H9 (cell line): ENCODE measurements at regions not wholly inside any gene's neighbourhood (a gene's known extent, or its start where the extent isn't known, plus 50 kb on each side); places are given as distances from the start of the nearest gene placed in this dataset.

Experiments
- DNase-seq: peaks from one replicate; pipeline ENCODE4 v3.0.0-alpha.2; 2017
- H2AFZ ChIP-seq: one replicate; pipeline ENCODE4 v1.6.1; 2013; ENCODE audit warnings: mild to moderate bottlenecking, low read length, control low read depth, moderate library complexity
- H2AK5ac ChIP-seq: 2 replicates; pipeline ENCODE4 v1.6.1; 2013; ENCODE audit warnings: low read length, control low read depth, mixed read lengths; ENCODE audit not compliant: insufficient read length
- H2BK120ac ChIP-seq: one replicate; pipeline ENCODE4 v1.6.1; 2013; ENCODE audit warnings: low read depth, mild to moderate bottlenecking, low read length, control low read depth, inconsistent platforms; ENCODE audit not compliant: poor library complexity, severe bottlenecking
- H2BK12ac ChIP-seq: 2 replicates; pipeline ENCODE4 v1.6.1; 2013; ENCODE audit warnings: low read length, control low read depth, mixed read lengths, low read depth; ENCODE audit not compliant: insufficient read length
- H2BK15ac ChIP-seq: 2 replicates; pipeline ENCODE4 v1.6.1; 2013; ENCODE audit warnings: low read depth, low read length, control low read depth
- H2BK20ac ChIP-seq: one replicate; pipeline ENCODE4 v1.6.1; 2013; ENCODE audit warnings: low read depth, mild to moderate bottlenecking, low read length, control low read depth, inconsistent platforms; ENCODE audit not compliant: poor library complexity, severe bottlenecking
- H2BK5ac ChIP-seq: 2 replicates; pipeline ENCODE4 v1.6.1; 2013; ENCODE audit warnings: low read length, control low read depth, mixed read lengths; ENCODE audit not compliant: insufficient read length
- H3K14ac ChIP-seq: 2 replicates; pipeline ENCODE4 v1.6.1; 2013; ENCODE audit warnings: low read length, control low read depth; ENCODE audit not compliant: insufficient read depth
- H3K18ac ChIP-seq: 2 replicates; pipeline ENCODE4 v1.6.1; 2013; ENCODE audit warnings: low read depth, mild to moderate bottlenecking, mixed read lengths, low read length, control low read depth; ENCODE audit not compliant: insufficient read length
- H3K23ac ChIP-seq: 2 replicates; pipeline ENCODE4 v1.6.1; 2013; ENCODE audit warnings: low read length, control low read depth, mixed read lengths, low read depth; ENCODE audit not compliant: insufficient read length
- H3K23me2 ChIP-seq: 2 replicates; pipeline ENCODE4 v1.6.1; 2013; ENCODE audit warnings: low read depth, mild to moderate bottlenecking, mixed read lengths, low read length, control low read depth; ENCODE audit not compliant: insufficient read length, poor library complexity, severe bottlenecking
- H3K27ac ChIP-seq: 2 replicates; pipeline ENCODE4 v1.5.1; 2013; ENCODE audit warnings: low read length, control low read depth, mixed read lengths, low read depth; ENCODE audit not compliant: insufficient read length
- H3K27me3 ChIP-seq: 2 replicates; pipeline ENCODE4 v1.6.1; 2013; ENCODE audit warnings: low read length, control low read depth, inconsistent platforms; ENCODE audit not compliant: insufficient read depth
- H3K4ac ChIP-seq: 2 replicates; pipeline ENCODE4 v1.6.1; 2013; ENCODE audit warnings: low read depth, mild to moderate bottlenecking, control low read depth, inconsistent platforms, low read length, moderate library complexity
- H3K4me1 ChIP-seq: 2 replicates; pipeline ENCODE4 v1.6.1; 2013; ENCODE audit warnings: low read length, control low read depth, inconsistent platforms; ENCODE audit not compliant: insufficient read depth
- H3K4me2 ChIP-seq: 2 replicates; pipeline ENCODE4 v1.6.1; 2013; ENCODE audit warnings: low read length, control low read depth, mixed read lengths; ENCODE audit not compliant: insufficient read length, insufficient read depth
- H3K56ac ChIP-seq: 2 replicates; pipeline ENCODE4 v1.6.1; 2013; ENCODE audit warnings: low read depth, mild to moderate bottlenecking, mixed read lengths, low read length, control low read depth; ENCODE audit not compliant: insufficient read length
- H3K79me1 ChIP-seq: 2 replicates; pipeline ENCODE4 v1.6.1; 2013; ENCODE audit warnings: low read depth, mild to moderate bottlenecking, moderate library complexity, low read length, control low read depth, inconsistent platforms; ENCODE audit not compliant: insufficient read depth, poor library complexity, severe bottlenecking
- H3K79me2 ChIP-seq: 2 replicates; pipeline ENCODE4 v1.6.1; 2013; ENCODE audit warnings: low read length, control low read depth, inconsistent platforms; ENCODE audit not compliant: insufficient read depth
- H3K9ac ChIP-seq: 2 replicates; pipeline ENCODE4 v1.6.1; 2013; ENCODE audit warnings: low read length, control low read depth, mixed read lengths; ENCODE audit not compliant: insufficient read length; ENCODE audit errors: extremely low read depth
- H3K9me3 ChIP-seq: one replicate; pipeline ENCODE4 v1.6.1; 2013; ENCODE audit warnings: low read depth, low read length, inconsistent platforms; ENCODE audit not compliant: control insufficient read depth
- H3T11ph ChIP-seq: one replicate; pipeline ENCODE4 v1.6.1; 2013; ENCODE audit warnings: mild to moderate bottlenecking, low read length, control low read depth, inconsistent platforms
- H4K20me1 ChIP-seq: one replicate; pipeline ENCODE4 v1.6.1; 2013; ENCODE audit not compliant: control insufficient read depth, insufficient read length, insufficient read depth
- H4K5ac ChIP-seq: 2 replicates; pipeline ENCODE4 v1.6.1; 2013; ENCODE audit warnings: low read depth, mild to moderate bottlenecking, mixed read lengths, low read length, control low read depth; ENCODE audit not compliant: insufficient read length
- H4K8ac ChIP-seq: replicated peaks from 2 replicates; pipeline ENCODE4 v1.6.1; 2013; ENCODE audit warnings: low read length, control low read depth, mixed read lengths, low read depth; ENCODE audit not compliant: insufficient read length
- H4K91ac ChIP-seq: 2 replicates; pipeline ENCODE4 v1.6.1; 2013; ENCODE audit warnings: low read depth, mild to moderate bottlenecking, moderate library complexity, mixed read lengths, low read length, control low read depth; ENCODE audit not compliant: insufficient read length
- H3K27ac Mint-ChIP-seq, 3 experiments: 2 replicates in 2 of 3; 3 replicates in 1 of 3; pipeline ENCODE4 v1.8.0; 2020 to 2021; ENCODE audit warnings: mixed read lengths in 3 of 3, mild to moderate bottlenecking in 1 of 3, moderate library complexity in 1 of 3
- H3K27me3 Mint-ChIP-seq: 2 replicates; pipeline ENCODE4 v1.8.0; 2021; ENCODE audit warnings: low read depth, mild to moderate bottlenecking, moderate library complexity, mixed read lengths
- H3K36me3 Mint-ChIP-seq, 3 experiments: 2 replicates in 2 of 3; 3 replicates in 1 of 3; pipeline ENCODE4 v1.8.0; 2020 to 2021; ENCODE audit warnings: low read depth in 3 of 3, mixed read lengths in 3 of 3; ENCODE audit not compliant: insufficient read depth in 1 of 3
- H3K4me1 Mint-ChIP-seq, 2 experiments: 2 replicates each; pipeline ENCODE4 v1.8.0; 2020; ENCODE audit warnings: mixed read lengths in 2 of 2
- H3K4me3 Mint-ChIP-seq, 2 experiments: 2 replicates in 1 of 2; 3 replicates in 1 of 2; pipeline ENCODE4 v1.8.0; 2020 to 2021; ENCODE audit warnings: mild to moderate bottlenecking in 2 of 2, mixed read lengths in 2 of 2, moderate library complexity in 1 of 2
- H3K9me3 Mint-ChIP-seq, 2 experiments: 2 replicates in 1 of 2; 3 replicates in 1 of 2; pipeline ENCODE4 v1.8.0; 2020; ENCODE audit warnings: mild to moderate bottlenecking in 2 of 2, mixed read lengths in 2 of 2, moderate library complexity in 1 of 2
- WGBS: extraction: QIAGEN DNeasy Blood & Tissue Kit; methylation state at CpG from one replicate; pipeline ENCODE4 v1.1.7; 2013; ENCODE audit warnings: missing lambda C conversion rate, low lambda C conversion rate, mixed read lengths; ENCODE audit not compliant: insufficient read length; ENCODE audit errors: extremely low coverage; 5-methylcytosine and 5-hydroxymethylcytosine counted together
- TF ChIP-seq, protein P1 (sequence below): fragments of 200-600 bp; sonication (generic); conservative IDR thresholded peaks from 3 replicates; pipeline ENCODE4 v1.8.0; 2021; ENCODE audit warnings: antibody characterized with exemption, mild to moderate bottlenecking

DNA sequence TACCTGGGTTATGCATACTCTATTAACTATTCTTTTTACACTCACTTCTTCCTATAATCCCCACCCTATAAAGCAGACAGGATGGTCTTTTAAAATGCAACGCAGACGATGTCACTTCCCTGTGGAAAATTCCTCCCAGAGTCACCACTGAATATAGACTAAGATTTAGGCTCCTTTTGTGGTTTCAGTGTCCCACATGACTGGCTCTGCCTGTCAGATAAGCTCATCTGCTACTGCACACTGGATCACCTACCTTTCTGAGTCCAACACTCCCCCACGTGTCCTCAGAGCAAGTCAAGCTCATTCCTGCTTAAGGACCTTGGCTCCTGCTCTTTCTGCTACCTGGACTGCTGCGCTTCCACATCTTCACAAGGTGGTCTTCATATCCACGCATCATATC, 73.0 kb upstream of the SIPA1L2 start:
- Histone ChIP-seq H3K27ac (no peak overlapping the region), H3T11ph (no peak overlapping the region), H4K8ac (no peak overlapping the region), H3K23me2 (no peaks in the 10 kb centered on the region), H3K9ac (no peak overlapping the region), H3K4ac (no peak overlapping the region), H3K56ac (no peak overlapping the region), H3K14ac (no peak overlapping the region), H2BK15ac (no peak overlapping the region), H2BK120ac (no peak overlapping the region), H2BK20ac (no peak overlapping the region), H2BK12ac (no peak overlapping the region), H2AFZ (no peak overlapping the region), H3K79me2 (no peaks in the 10 kb centered on the region), H4K5ac (no peak overlapping the region), H3K27me3 (no peaks in the 10 kb centered on the region), H3K4me1 (no peaks in the 10 kb centered on the region), H3K4me2 (no peak overlapping the region), H2BK5ac (no peak overlapping the region), H4K91ac (no peak overlapping the region), H3K23ac (no peak overlapping the region), H3K79me1 (no peaks in the 10 kb centered on the region), H4K20me1 (no peaks in the 10 kb centered on the region), H2AK5ac (no peak overlapping the region), H3K9me3 (no peaks in the 10 kb centered on the region), H3K18ac (no peak overlapping the region)
- no peaks in the 10 kb centered on the region for H3K36me3 Mint-ChIP-seq
- peaks cover 2% of the 10 kb centered on the region in 2 experiments; a peak in 2 of 4 replicates for H3K4me1 Mint-ChIP-seq
- H3K27ac Mint-ChIP-seq: no peak overlapping the region
- TF ChIP-seq, protein P1, sequence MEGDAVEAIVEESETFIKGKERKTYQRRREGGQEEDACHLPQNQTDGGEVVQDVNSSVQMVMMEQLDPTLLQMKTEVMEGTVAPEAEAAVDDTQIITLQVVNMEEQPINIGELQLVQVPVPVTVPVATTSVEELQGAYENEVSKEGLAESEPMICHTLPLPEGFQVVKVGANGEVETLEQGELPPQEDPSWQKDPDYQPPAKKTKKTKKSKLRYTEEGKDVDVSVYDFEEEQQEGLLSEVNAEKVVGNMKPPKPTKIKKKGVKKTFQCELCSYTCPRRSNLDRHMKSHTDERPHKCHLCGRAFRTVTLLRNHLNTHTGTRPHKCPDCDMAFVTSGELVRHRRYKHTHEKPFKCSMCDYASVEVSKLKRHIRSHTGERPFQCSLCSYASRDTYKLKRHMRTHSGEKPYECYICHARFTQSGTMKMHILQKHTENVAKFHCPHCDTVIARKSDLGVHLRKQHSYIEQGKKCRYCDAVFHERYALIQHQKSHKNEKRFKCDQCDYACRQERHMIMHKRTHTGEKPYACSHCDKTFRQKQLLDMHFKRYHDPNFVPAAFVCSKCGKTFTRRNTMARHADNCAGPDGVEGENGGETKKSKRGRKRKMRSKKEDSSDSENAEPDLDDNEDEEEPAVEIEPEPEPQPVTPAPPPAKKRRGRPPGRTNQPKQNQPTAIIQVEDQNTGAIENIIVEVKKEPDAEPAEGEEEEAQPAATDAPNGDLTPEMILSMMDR: no peak
- no peaks in the 10 kb centered on the region; the same call in 1 of the 2 replicates for H3K27me3 Mint-ChIP-seq
- H3K4me3 Mint-ChIP-seq: no peak overlapping the region
- DNase-seq: no peak
- no CpG with 5 or more reads among the region's 5 CpGs for WGBS
- H3K9me3 Mint-ChIP-seq: peaks cover 0 to 5% of the 10 kb centered on the region in 2 experiments; a peak in 3 of 5 replicates
